HUES6 (cell line): ENCODE measurements at regions not wholly inside any gene's neighbourhood (a gene's known extent, or its start where the extent isn't known, plus 50 kb on each side); places are given as distances from the start of the nearest gene placed in this dataset.

Source experiments
- H3K27ac ChIP-seq: 2 replicates; pipeline ENCODE4 v1.7.0; 2013; ENCODE audit warnings: low read depth, mild to moderate bottlenecking, low read length, inconsistent platforms
- H3K27me3 ChIP-seq: 2 replicates; pipeline ENCODE4 v1.6.1; 2013; ENCODE audit warnings: low read length; ENCODE audit not compliant: control insufficient read depth, insufficient read depth
- H3K36me3 ChIP-seq: 2 replicates; pipeline ENCODE4 v1.6.1; 2013; ENCODE audit warnings: low read length; ENCODE audit not compliant: control insufficient read depth, insufficient read depth
- H3K4me1 ChIP-seq: 2 replicates; pipeline ENCODE4 v1.6.1; 2013; ENCODE audit warnings: low read length; ENCODE audit not compliant: control insufficient read depth, insufficient read depth
- H3K4me3 ChIP-seq: 2 replicates; pipeline ENCODE4 v1.5.1; 2013; ENCODE audit warnings: low read depth, low read length
- H3K9ac ChIP-seq: one replicate; pipeline ENCODE4 v1.6.1; 2013; ENCODE audit warnings: mild to moderate bottlenecking, low read length
- H3K9me3 ChIP-seq: 2 replicates; pipeline ENCODE4 v1.6.1; 2013; ENCODE audit warnings: low read depth, low read length; ENCODE audit not compliant: control insufficient read depth, insufficient read depth

DNA sequence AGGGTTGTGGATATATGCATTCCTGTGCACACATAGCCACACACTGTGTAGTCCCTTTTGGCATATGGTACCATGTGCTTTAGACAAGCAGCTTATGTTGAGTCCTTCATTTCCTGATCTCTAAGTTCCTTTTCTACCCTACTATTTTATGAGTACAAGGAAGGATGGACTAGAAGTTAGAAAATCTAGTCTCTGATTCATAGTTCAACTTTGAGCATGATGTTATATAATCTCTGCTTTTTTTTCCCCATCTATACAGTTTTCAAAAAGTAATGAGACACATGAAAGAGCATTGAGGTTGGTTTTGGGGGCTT lies 123.6 kb downstream of the PLEKHG1 start:
- H3K9me3 ChIP-seq = no peaks in the 10 kb centered on the region
- H3K9ac ChIP-seq = no peak overlapping the region
- H3K27ac ChIP-seq = no peak overlapping the region

DNA sequence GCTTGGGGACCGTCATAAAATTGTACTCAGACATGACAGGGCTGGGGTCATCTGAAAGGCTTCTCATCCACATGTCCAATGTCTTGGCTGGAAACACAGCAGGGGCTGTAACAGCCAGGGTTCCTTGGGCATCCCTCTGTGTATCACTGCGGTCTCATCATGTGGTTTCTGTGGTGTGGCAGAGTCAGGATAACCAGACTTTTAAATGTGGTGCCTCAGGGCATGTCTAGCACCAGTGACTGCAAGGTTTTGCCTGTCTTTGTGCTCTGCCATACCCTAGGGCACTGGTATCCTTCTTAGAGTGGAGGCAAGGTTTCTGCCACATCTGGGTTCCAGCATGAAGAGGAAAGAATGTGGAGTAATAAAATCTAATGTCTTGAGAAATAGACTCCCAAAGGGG lies 124.2 kb downstream of the PLEKHG1 start:
- H3K27me3 ChIP-seq = no peaks in the 10 kb centered on the region
- H3K4me3 ChIP-seq = no peak overlapping the region
- H3K27ac ChIP-seq = no peak overlapping the region
- peaks cover 21% of the 10 kb centered on the region for H3K4me1 ChIP-seq
- H3K9me3 ChIP-seq = no peaks in the 10 kb centered on the region
- no peaks in the 10 kb centered on the region for H3K36me3 ChIP-seq
- no peak overlapping the region for H3K9ac ChIP-seq

More for the DNA sequence above, 123.6 kb downstream of the PLEKHG1 start:
- Histone ChIP-seq H3K27me3 (no peaks in the 10 kb centered on the region), H3K36me3 (no peaks in the 10 kb centered on the region), H3K4me1 (peaks cover 21% of the 10 kb centered on the region), H3K4me3 (no peak overlapping the region)

- H3K36me3 ChIP-seq = no peaks in the 10 kb centered on the region
- peaks cover 8% of the 10 kb centered on the region for H3K4me1 ChIP-seq
- no peak overlapping the region for H3K9ac ChIP-seq
- no peak overlapping the region for H3K27ac ChIP-seq
- no peaks in the 10 kb centered on the region for H3K27me3 ChIP-seq
- no peak overlapping the region for H3K4me3 ChIP-seq
- H3K9me3 ChIP-seq = no peaks in the 10 kb centered on the region
Observed at GRCh38 chr6:150725795-150726194, 126.1 kb downstream of the PLEKHG1 start.

GRCh38 chr6:150729188-150729748 lies 129.6 kb downstream of the PLEKHG1 start:
- no peak overlapping the region for H3K27ac ChIP-seq
- no peaks in the 10 kb centered on the region for H3K4me1 ChIP-seq
- H3K36me3 ChIP-seq = no peaks in the 10 kb centered on the region

DNA sequence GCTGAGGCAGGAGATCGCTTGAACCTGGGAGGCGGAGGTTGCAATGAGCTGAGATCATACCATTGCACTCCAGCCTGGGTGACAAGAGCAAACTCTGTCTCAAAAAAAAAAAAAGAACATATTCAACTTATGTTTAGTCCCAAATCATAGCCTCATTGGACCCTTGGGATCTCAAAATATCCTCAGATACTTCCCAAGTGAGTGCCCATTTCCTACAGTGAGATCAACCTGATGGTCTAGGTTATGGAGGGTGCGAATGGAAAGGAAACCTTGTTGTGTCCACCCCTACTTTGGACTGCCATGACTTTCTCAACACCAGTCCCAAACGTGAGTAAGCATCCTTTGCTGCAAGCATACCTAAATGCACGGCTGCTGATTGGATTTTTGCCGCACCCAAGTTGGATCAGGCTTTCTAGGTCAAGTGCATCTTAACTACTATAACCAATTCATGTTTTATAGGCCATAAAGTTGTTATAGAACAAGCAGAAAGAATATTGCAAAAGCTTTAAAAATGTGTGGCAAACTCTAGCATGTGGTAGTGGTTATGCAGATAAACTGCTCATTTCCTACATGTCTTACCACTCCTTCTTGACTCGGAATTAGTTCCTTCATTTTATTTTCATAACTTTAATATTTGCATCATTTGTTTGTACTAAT lies 131.2 kb downstream of the PLEKHG1 start:
- no peak overlapping the region for H3K9ac ChIP-seq
- H3K27me3 ChIP-seq = no peaks in the 10 kb centered on the region
- H3K4me1 ChIP-seq = no peaks in the 10 kb centered on the region
- no peaks in the 10 kb centered on the region for H3K9me3 ChIP-seq
- H3K27ac ChIP-seq = no peak overlapping the region
- H3K36me3 ChIP-seq = no peaks in the 10 kb centered on the region
- no peak overlapping the region for H3K4me3 ChIP-seq

More at GRCh38 chr6:150729188-150729748, 129.6 kb downstream of the PLEKHG1 start:
- Histone ChIP-seq H3K9ac (no peak overlapping the region), H3K9me3 (no peaks in the 10 kb centered on the region), H3K4me3 (no peak overlapping the region), H3K27me3 (no peaks in the 10 kb centered on the region)

DNA sequence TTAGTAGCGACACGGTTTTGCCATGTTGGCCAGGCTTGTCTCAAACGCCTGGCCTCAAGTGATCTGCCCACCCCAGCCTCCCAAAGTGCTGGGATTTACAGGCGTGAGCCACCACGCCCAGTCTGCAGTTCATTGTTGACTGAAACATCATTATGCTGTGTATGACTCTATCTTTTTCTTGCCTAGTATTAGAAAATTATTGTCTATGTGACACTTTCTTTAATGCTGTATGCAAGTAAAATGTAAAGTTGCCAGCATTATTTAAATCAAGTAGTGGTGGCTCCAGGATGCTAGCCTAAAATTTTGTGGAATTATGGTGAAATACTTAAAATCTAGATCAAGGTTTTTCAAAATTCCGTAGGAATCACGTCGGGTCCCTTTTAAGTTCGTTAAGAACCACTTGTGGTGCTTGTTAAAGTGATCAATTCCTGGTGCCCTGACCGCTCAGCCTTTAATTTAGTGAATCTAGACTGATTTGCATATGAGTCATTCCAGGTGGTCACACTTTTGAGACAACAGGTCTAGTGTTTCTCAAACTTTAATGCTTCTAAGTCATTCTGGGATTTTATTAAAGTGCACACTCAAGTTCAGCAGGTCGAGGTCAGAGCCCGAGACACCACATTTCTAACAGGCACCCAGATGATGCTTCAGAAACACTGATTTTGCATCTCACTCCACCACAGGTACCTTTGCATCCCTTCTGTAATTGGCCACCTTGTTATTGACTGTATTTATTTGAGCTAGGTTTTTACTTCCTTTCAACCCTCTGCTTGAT lies 132.6 kb upstream of the MTHFD1L start:
- no peaks in the 10 kb centered on the region for H3K4me1 ChIP-seq
- H3K27ac ChIP-seq = no peak overlapping the region
- no peak overlapping the region for H3K9ac ChIP-seq
- H3K27me3 ChIP-seq = no peaks in the 10 kb centered on the region
- H3K9me3 ChIP-seq = no peaks in the 10 kb centered on the region
- H3K36me3 ChIP-seq = no peaks in the 10 kb centered on the region
- H3K4me3 ChIP-seq = no peak overlapping the region

DNA sequence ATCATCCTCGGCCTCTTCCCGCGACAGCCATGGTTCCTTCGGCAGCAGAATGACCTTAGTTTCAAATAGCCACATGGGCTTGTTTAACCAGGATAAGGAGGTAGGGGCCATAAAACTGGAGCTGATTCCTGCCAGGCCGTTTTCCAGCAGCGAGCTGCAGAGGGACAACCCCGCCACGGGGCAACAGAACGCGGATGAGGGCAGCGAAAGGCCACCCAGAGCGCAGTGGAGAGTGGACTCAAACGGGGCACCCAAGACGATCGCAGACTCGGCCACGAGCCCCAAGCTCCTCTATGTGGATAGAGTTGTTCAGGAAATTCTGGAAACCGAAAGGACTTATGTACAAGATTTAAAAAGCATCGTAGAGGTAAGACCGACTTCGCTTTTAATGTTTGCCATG lies 131.8 kb upstream of the MTHFD1L start:
- no peaks in the 10 kb centered on the region for H3K9me3 ChIP-seq
- no peaks in the 10 kb centered on the region for H3K27me3 ChIP-seq
- no peak overlapping the region for H3K4me3 ChIP-seq
- H3K4me1 ChIP-seq = no peaks in the 10 kb centered on the region
- H3K36me3 ChIP-seq = no peaks in the 10 kb centered on the region
- H3K9ac ChIP-seq = no peak overlapping the region
- no peak overlapping the region for H3K27ac ChIP-seq

GRCh38 chr6:150734235-150734634 lies 131.3 kb upstream of the MTHFD1L start:
- no peak overlapping the region for H3K4me3 ChIP-seq
- no peak overlapping the region for H3K27ac ChIP-seq
- H3K9ac ChIP-seq = no peak overlapping the region
- no peaks in the 10 kb centered on the region for H3K36me3 ChIP-seq
- no peaks in the 10 kb centered on the region for H3K9me3 ChIP-seq
- H3K4me1 ChIP-seq = no peaks in the 10 kb centered on the region
- H3K27me3 ChIP-seq = no peaks in the 10 kb centered on the region

GRCh38 chr6:150735341-150735851 lies 130.1 kb upstream of the MTHFD1L start:
- Histone ChIP-seq H3K4me1 (no peaks in the 10 kb centered on the region), H3K4me3 (no peak overlapping the region), H3K27ac (no peak overlapping the region), H3K27me3 (no peaks in the 10 kb centered on the region), H3K9ac (no peak overlapping the region), H3K36me3 (no peaks in the 10 kb centered on the region), H3K9me3 (no peaks in the 10 kb centered on the region)

DNA sequence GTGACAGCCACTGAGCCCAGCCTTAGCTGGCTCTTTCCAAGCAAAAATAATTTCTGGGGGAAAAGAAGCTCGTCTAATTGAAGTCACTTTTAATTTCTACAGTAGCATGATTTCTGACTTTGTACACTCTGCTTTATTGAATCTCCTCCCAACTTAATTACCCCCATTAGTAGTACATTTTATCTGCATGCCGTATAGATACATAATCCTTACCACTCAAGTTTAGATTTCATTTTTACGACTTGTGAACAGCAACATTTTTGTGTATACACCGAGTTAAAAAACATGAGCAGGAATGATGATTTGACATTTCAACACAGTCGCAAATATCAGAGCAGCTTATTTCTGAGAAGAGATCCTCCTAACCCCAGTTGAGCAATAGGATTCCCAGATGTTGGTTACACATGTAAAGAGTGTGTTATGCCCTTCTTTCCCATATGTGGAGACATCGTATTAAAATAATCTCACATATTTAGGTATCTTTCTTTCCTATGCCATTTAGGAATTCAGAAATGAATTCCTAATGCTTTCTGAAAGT lies 127.3 kb upstream of the MTHFD1L start:
- Histone ChIP-seq H3K27me3 (no peaks in the 10 kb centered on the region), H3K27ac (no peak overlapping the region), H3K9ac (no peak overlapping the region), H3K9me3 (no peaks in the 10 kb centered on the region), H3K36me3 (no peaks in the 10 kb centered on the region), H3K4me3 (no peak overlapping the region), H3K4me1 (no peaks in the 10 kb centered on the region)
